ENCODE measurements at regions not wholly inside any gene's neighbourhood (a gene's known extent, or its start where the extent isn't known, plus 50 kb on each side); places are given as distances from the start of the nearest gene placed in this dataset.

- TF ChIP-seq CTCF (conservative IDR thresholded peaks at IDR 0.05; ENCODE audit: low read depth in 2 of 2): no peak
- TF ChIP-seq, protein P1, sequence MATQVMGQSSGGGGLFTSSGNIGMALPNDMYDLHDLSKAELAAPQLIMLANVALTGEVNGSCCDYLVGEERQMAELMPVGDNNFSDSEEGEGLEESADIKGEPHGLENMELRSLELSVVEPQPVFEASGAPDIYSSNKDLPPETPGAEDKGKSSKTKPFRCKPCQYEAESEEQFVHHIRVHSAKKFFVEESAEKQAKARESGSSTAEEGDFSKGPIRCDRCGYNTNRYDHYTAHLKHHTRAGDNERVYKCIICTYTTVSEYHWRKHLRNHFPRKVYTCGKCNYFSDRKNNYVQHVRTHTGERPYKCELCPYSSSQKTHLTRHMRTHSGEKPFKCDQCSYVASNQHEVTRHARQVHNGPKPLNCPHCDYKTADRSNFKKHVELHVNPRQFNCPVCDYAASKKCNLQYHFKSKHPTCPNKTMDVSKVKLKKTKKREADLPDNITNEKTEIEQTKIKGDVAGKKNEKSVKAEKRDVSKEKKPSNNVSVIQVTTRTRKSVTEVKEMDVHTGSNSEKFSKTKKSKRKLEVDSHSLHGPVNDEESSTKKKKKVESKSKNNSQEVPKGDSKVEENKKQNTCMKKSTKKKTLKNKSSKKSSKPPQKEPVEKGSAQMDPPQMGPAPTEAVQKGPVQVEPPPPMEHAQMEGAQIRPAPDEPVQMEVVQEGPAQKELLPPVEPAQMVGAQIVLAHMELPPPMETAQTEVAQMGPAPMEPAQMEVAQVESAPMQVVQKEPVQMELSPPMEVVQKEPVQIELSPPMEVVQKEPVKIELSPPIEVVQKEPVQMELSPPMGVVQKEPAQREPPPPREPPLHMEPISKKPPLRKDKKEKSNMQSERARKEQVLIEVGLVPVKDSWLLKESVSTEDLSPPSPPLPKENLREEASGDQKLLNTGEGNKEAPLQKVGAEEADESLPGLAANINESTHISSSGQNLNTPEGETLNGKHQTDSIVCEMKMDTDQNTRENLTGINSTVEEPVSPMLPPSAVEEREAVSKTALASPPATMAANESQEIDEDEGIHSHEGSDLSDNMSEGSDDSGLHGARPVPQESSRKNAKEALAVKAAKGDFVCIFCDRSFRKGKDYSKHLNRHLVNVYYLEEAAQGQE (IDR thresholded peaks at IDR 0.05; ENCODE audit: unreplicated experiment): no peak
Observed at GRCh38 chr11:13896981-13897353, 65.6 kb upstream of the SPON1 start (continued).

DNA sequence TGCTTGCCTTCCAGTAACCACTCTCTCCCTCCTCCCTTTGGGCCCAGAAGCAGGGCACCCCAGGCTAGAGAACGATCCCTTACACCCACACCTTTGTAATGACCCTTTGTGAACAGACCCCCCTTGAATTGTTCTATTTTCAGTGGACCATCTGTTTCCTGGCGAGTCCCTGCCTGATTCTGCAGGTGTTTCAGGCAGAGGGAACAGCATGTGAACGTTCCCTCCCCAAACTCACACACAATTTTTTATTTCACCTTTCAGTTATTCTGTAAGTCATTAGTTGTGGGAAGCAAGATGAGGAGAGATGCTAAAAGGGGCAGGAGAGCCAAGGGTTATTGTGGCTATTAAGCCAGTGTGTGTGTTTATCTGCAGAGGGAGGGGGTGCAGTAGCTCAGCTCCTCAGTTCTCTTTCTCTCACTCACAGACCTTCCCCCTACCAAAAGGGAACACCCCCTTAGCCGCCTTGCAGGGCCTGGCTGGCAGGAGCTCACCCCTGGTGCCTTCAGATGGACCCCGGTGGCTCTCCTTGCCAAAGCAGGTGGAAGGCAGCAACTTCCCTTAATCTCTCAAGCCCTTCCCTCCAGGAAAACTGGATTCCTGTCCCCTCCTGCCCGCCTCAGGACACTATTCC, 64.8 kb upstream of the SPON1 start:
- peaks cover 7% of the 10 kb centered on the region for H3K4me1 Mint-ChIP-seq
- H3K27me3 Mint-ChIP-seq (ENCODE audit: insufficient read depth, low read depth, poor library complexity): peaks cover 5% of the 10 kb centered on the region
- Histone ChIP-seq H4K20me1 (replicated peaks; ENCODE audit: insufficient read depth) (no peaks in the 10 kb centered on the region), H3K27ac (ENCODE audit: low read depth) (no peak overlapping the region), H3F3A (replicated peaks; ENCODE audit: low read depth) (no peaks in the 10 kb centered on the region), H3K4me1 (ENCODE audit: insufficient read depth) (no peaks in the 10 kb centered on the region), H3K4me2 (no peak overlapping the region), H3K27me3 (ENCODE audit: insufficient read depth) (no peaks in the 10 kb centered on the region), H3K36me3 (ENCODE audit: insufficient read depth) (no peaks in the 10 kb centered on the region), H3K9me2 (ENCODE audit: insufficient read depth) (no peaks in the 10 kb centered on the region), H3K79me2 (replicated peaks; ENCODE audit: insufficient read depth) (no peaks in the 10 kb centered on the region), H2AFZ (peak overlapping the region; percentile 38; the same call in 1 of the 2 replicates), H3K4me3 (no peak overlapping the region)
- H3K4me3 Mint-ChIP-seq: no peak overlapping the region
- no peaks in the 10 kb centered on the region for H3K9me3 Mint-ChIP-seq
- H3K27ac Mint-ChIP-seq: no peak overlapping the region; the same call in 1 of the 2 replicates
- H3K36me3 Mint-ChIP-seq (ENCODE audit: low read depth): no peaks in the 10 kb centered on the region
- ATAC-seq (no peak; the same call in 2 of the 3 replicates), DNase-seq (ENCODE audit: low spot score) (no peak)
- TF ChIP-seq, protein P1 (IDR thresholded peaks at IDR 0.05; ENCODE audit: unreplicated experiment): no peak
- TF ChIP-seq CREB1 (CRISPR knock-in tag; IDR thresholded peaks at IDR 0.05; ENCODE audit: low read depth) (no peak), ZNF462 (CRISPR knock-in tag; IDR thresholded peaks at IDR 0.05) (no peak), CTCF (conservative IDR thresholded peaks at IDR 0.05; ENCODE audit: low read depth in 2 of 2) (no peak), ZNF331 (CRISPR knock-in tag; IDR thresholded peaks at IDR 0.05; ENCODE audit: low read depth) (no peak)
